GM12891 (cell line): ENCODE measurements at regions not wholly inside any gene's neighbourhood (a gene's known extent, or its start where the extent isn't known, plus 50 kb on each side); places are given as distances from the start of the nearest gene placed in this dataset.

Source experiments
- POLR2A ChIP-seq: IDR thresholded peaks from 2 replicates; pipeline ENCODE4 v1.6.1; 2011; ENCODE audit warnings: low read depth, low read length, control low read depth
- POLR2AphosphoS5 ChIP-seq: IDR thresholded peaks from 2 replicates; pipeline ENCODE4 v1.6.1; 2011; ENCODE audit warnings: low read depth, low read length, control low read depth
- TAF1 ChIP-seq: IDR thresholded peaks from 2 replicates; pipeline ENCODE4 v1.6.1; 2011; ENCODE audit warnings: low read depth, low read length, control low read depth

DNA sequence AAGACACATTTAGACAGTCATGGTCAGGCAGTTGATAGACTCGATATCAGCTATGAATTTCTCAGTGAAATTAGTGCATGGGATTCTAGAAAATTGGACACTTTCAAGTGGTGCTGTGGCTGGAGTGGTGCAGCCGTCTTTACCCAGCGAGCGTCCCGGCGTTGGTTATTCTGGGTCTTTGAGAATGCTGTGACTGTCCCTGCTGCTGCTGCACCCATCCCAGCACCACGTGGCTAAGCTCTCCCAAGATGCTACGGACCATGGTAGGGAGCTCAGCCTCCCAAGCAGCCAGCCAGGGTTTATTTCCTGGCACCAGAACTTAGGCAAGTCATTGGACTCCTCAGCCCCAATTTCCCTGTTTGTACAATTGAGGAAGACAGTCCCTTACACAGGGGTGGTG lies 147.2 kb upstream of the RPS6KA2 start:
- TF ChIP-seq POLR2A (no peak), TAF1 (no peak), POLR2AphosphoS5 (no peak)
